ENCODE measurements at regions not wholly inside any gene's neighbourhood (a gene's known extent, or its start where the extent isn't known, plus 50 kb on each side); places are given as distances from the start of the nearest gene placed in this dataset.

DNA sequence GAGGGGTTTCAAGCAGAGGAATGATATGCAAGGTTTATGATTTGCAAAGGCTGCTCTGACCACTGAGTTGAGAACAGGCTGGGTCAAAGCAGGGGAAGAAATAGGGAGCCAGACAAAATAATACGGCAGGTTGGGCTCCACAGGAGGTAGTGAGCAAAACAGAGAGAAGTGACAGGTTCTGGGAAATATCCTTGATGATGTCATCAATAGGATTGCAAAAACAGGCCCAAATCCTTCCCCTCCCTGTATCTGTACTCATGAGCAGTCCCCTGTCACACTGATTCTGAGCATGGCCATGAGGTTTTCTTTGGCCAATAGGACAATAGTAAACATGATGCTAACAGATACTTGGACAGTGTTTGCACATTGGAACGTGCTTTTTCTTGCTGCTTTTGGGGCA, 471.8 kb upstream of the BRINP1 start:
- intact Hi-C loops (cut with DNase I), result no loop called here
- DNase-seq, result no peak
- Histone ChIP-seq H3K9ac (ENCODE audit: low read depth in 2 of 2, low read length in 2 of 2) (no peak overlapping the region), H3K9me3 (no peaks in the 10 kb centered on the region), H3K4me3 (no peak overlapping the region), H3K36me3 (no peaks in the 10 kb centered on the region), H3K4me1 (no peaks in the 10 kb centered on the region), H3K27ac (no peak overlapping the region), H3K27me3 (no peaks in the 10 kb centered on the region)
- TF ChIP-seq, protein P1, sequence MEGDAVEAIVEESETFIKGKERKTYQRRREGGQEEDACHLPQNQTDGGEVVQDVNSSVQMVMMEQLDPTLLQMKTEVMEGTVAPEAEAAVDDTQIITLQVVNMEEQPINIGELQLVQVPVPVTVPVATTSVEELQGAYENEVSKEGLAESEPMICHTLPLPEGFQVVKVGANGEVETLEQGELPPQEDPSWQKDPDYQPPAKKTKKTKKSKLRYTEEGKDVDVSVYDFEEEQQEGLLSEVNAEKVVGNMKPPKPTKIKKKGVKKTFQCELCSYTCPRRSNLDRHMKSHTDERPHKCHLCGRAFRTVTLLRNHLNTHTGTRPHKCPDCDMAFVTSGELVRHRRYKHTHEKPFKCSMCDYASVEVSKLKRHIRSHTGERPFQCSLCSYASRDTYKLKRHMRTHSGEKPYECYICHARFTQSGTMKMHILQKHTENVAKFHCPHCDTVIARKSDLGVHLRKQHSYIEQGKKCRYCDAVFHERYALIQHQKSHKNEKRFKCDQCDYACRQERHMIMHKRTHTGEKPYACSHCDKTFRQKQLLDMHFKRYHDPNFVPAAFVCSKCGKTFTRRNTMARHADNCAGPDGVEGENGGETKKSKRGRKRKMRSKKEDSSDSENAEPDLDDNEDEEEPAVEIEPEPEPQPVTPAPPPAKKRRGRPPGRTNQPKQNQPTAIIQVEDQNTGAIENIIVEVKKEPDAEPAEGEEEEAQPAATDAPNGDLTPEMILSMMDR (IDR thresholded peaks at IDR 0.05), result no peak

DNA sequence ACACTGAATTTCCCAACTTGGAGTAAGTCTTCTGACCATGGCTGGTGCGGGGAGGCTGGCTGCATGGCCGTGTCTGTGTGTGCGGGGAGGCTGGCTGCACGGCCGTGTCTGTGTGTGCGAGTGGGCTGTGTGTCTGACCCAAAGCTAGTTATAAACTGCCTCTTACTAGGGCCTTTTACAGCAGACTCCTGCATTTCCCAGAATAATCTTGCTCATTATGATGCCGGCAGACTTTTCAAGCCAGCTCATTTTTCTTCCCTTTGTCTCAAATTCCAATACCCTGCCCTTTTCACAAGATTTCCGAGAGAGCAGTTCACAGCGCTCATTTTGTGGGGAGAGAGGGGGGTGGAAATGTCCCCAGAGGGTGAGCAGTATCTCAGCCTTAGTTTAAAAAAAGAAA, 470.7 kb upstream of the BRINP1 start:
- no peak for DNase-seq
- H3K4me1 ChIP-seq, result no peaks in the 10 kb centered on the region
- H3K4me3 ChIP-seq, result no peak overlapping the region
- no peaks in the 10 kb centered on the region for H3K9me3 ChIP-seq
- intact Hi-C loops (cut with DNase I), result no loop called here
- H3K27ac ChIP-seq, result no peak overlapping the region
- TF ChIP-seq, protein P1 (IDR thresholded peaks at IDR 0.05), result no peak
- H3K27me3 ChIP-seq, result no peaks in the 10 kb centered on the region
- H3K36me3 ChIP-seq, result no peaks in the 10 kb centered on the region
- no peak overlapping the region for H3K9ac ChIP-seq (ENCODE audit: low read depth in 2 of 2, low read length in 2 of 2)

DNA sequence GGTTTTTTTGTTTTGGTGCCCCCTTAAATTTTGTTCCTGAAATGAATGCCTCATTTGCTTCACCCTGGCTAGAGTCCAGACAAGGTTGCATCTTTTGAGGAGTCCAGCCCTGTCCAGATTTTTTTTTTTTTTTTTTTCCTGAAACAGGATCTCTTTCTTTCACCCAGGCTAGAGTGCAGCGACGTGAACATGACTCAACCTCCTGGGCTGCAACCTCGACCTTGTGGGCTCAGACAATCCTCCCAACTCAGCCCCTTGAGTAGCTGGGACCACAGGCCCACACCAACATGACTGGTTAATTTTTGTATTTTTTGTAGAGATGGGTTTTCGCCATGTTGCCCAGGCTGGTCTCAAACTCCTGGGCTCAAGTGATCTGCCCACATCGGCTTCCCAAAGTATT, 469.0 kb upstream of the BRINP1 start:
- DNase-seq, result no peak
- H3K4me3 ChIP-seq, result no peak overlapping the region
- no peak overlapping the region for H3K27ac ChIP-seq
- H3K36me3 ChIP-seq, result no peaks in the 10 kb centered on the region
- H3K9ac ChIP-seq (ENCODE audit: low read depth in 2 of 2, low read length in 2 of 2), result no peak overlapping the region
- H3K27me3 ChIP-seq, result no peaks in the 10 kb centered on the region
- intact Hi-C loops (cut with DNase I), result no loop called here
- H3K4me1 ChIP-seq, result no peaks in the 10 kb centered on the region
- TF ChIP-seq, protein P1 (IDR thresholded peaks at IDR 0.05), result no peak
- no peaks in the 10 kb centered on the region for H3K9me3 ChIP-seq

DNA sequence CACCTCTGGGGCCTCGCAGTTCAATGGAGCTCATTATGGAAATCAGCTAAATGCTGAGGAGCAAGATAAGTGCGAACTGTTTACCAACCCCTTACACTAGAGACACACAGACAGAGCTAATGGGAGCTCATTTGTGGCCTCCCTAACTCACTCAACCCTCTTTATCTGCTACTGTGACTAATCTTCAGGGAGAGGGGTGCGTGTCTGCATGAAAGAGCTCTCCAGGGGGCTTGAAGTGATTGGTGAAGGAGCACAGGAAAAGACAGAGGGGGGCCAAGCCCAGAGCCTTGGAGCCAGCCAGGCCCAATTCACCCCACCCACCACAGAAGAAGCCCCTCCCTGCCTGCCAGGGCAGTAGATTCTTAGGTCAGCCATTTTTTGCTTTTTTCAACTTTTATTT, 466.8 kb upstream of the BRINP1 start:
- H3K36me3 ChIP-seq, result no peaks in the 10 kb centered on the region
- no peak overlapping the region for H3K4me3 ChIP-seq
- H3K9me3 ChIP-seq, result no peaks in the 10 kb centered on the region
- DNase-seq, result no peak
- H3K27me3 ChIP-seq, result no peaks in the 10 kb centered on the region
- intact Hi-C loops (cut with DNase I), result no loop called here
- no peak overlapping the region for H3K9ac ChIP-seq (ENCODE audit: low read depth in 2 of 2, low read length in 2 of 2)
- H3K27ac ChIP-seq, result no peak overlapping the region
- TF ChIP-seq, protein P1 (IDR thresholded peaks at IDR 0.05), result no peak
- no peaks in the 10 kb centered on the region for H3K4me1 ChIP-seq

DNA sequence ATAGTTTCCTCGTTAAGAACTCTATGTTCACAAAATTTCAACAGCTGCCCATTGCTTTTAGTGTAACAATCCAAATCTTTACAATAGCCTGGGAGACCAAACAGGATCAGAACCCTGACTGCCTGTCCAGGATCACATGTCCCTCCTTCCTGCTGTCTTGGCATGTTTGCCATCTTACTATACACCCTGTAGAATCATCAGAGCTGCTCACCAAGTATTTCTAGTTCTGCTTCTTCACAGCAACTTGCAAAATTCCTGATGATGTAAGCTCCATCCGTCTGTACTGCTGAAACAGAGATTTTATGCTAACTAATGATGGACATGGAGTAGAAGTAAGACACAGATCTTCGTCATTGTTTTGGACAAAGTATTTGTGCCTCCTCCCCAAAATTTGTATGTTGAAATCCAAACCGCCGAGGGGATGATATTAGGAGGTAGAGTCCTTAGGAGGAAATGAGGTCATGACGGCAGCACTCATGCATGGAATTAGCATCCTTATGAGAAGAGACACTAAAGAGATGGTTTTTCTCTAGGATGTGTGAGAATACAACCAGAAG, 464.9 kb upstream of the BRINP1 start:
- TF ChIP-seq, protein P1 (IDR thresholded peaks at IDR 0.05), result no peak
- no peaks in the 10 kb centered on the region for H3K27me3 ChIP-seq
- H3K9me3 ChIP-seq, result no peaks in the 10 kb centered on the region
- no peak overlapping the region for H3K27ac ChIP-seq
- no peak overlapping the region for H3K4me3 ChIP-seq
- intact Hi-C loops (cut with DNase I), result no loop called here
- H3K9ac ChIP-seq (ENCODE audit: low read depth in 2 of 2, low read length in 2 of 2), result no peak overlapping the region
- DNase-seq, result no peak
- H3K36me3 ChIP-seq, result no peaks in the 10 kb centered on the region
- no peaks in the 10 kb centered on the region for H3K4me1 ChIP-seq
